Left ventricle myocardium inferior (tissue), 1 donor: ENCODE measurements at regions not wholly inside any gene's neighbourhood (a gene's known extent, or its start where the extent isn't known, plus 50 kb on each side); places are given as distances from the start of the nearest gene placed in this dataset.

ENCODE experiments used
- DNase-seq: peaks from one replicate; pipeline ENCODE4 v3.0.0-alpha.2; 2020
- H3K27ac ChIP-seq: fragments of 200-600 bp; replicated peaks from 2 replicates; pipeline ENCODE4 v1.8.0; 2021
- H3K27me3 ChIP-seq: fragments of 200-600 bp; 2 replicates; pipeline ENCODE4 v1.8.0; 2021; ENCODE audit warnings: low read depth
- H3K36me3 ChIP-seq: fragments of 200-600 bp; 2 replicates; pipeline ENCODE4 v1.8.0; 2021
- H3K4me1 ChIP-seq: fragments of 200-600 bp; 2 replicates; pipeline ENCODE4 v1.8.0; 2021
- H3K4me3 ChIP-seq: fragments of 200-600 bp; 2 replicates; pipeline ENCODE4 v1.8.0; 2021; ENCODE audit warnings: mild to moderate bottlenecking, moderate library complexity
- H3K9me3 ChIP-seq: fragments of 200-600 bp; replicated peaks from 2 replicates; pipeline ENCODE4 v1.8.0; 2021
- CTCF ChIP-seq: fragments of 200-600 bp; IDR thresholded peaks from 2 replicates; pipeline ENCODE4 v1.8.0; 2021; ENCODE audit warnings: antibody characterized with exemption, mild to moderate bottlenecking, borderline replicate concordance
- intact Hi-C: fragments of 100-400 bp; cut with micrococcal nuclease; formaldehyde crosslinking; loops from one replicate; pipeline ENCODE4 v1.11.0; 2022
- donor health status: DM: no; HTN: yes; CAD: no; lungs with severe emphysema.

GRCh38 chr7:31398815-31399214, 58.3 kb upstream of the NEUROD6 start:
- Histone ChIP-seq H3K27me3 (peaks cover 18% of the 10 kb centered on the region), H3K36me3 (no peaks in the 10 kb centered on the region), H3K27ac (no peak overlapping the region), H3K4me1 (no peaks in the 10 kb centered on the region), H3K4me3 (no peak overlapping the region), H3K9me3 (no peaks in the 10 kb centered on the region)
- no peak for TF ChIP-seq CTCF
- DNase-seq = no peak
- intact Hi-C loops = no loop called here

- no peak for TF ChIP-seq CTCF
These were observed 66.7 kb upstream of the NEUROD6 start for GRCh38 chr7:31407178-31407676.

GRCh38 chr7:31408140-31408729, 67.7 kb upstream of the NEUROD6 start:
- no peak for DNase-seq
- no peak for TF ChIP-seq CTCF
- no peak overlapping the region for H3K4me3 ChIP-seq
- H3K27me3 ChIP-seq = peaks cover 42% of the 10 kb centered on the region
- H3K4me1 ChIP-seq = no peaks in the 10 kb centered on the region
- no peaks in the 10 kb centered on the region for H3K36me3 ChIP-seq
- H3K27ac ChIP-seq = no peak overlapping the region
- intact Hi-C loops = no loop called here
- no peaks in the 10 kb centered on the region for H3K9me3 ChIP-seq

More at GRCh38 chr7:31407178-31407676, 66.7 kb upstream of the NEUROD6 start:
- Histone ChIP-seq H3K9me3 (no peaks in the 10 kb centered on the region), H3K27me3 (peaks cover 36% of the 10 kb centered on the region), H3K36me3 (no peaks in the 10 kb centered on the region), H3K4me1 (no peaks in the 10 kb centered on the region), H3K27ac (no peak overlapping the region), H3K4me3 (no peak overlapping the region)
- intact Hi-C loops = no loop called here
- no peak for DNase-seq

DNA sequence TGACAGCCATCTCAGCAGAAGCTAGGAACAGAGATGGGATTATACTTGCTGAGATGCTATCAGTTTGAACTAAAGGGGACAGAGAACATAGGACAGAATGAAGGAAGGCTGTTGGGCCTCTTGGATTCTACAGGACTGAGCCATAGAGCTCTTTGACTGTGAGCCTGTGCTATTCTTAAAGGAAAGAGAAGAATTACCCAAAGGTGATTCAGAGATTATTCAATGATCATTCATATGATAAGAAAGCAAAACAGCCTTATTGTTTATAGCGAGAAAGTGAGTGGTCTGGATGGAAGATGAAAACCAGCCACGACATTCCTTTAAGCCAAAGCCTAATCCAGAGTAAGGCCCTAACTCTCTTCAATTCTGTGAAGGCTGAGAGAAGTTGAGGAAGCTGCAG, 69.7 kb upstream of the NEUROD6 start:
- DNase-seq = no peak
- Histone ChIP-seq H3K9me3 (no peaks in the 10 kb centered on the region), H3K27ac (no peak overlapping the region), H3K4me1 (no peaks in the 10 kb centered on the region), H3K36me3 (no peaks in the 10 kb centered on the region), H3K27me3 (peaks cover 39% of the 10 kb centered on the region), H3K4me3 (no peak overlapping the region)
- TF ChIP-seq CTCF = no peak
- intact Hi-C loops = no loop called here

DNA sequence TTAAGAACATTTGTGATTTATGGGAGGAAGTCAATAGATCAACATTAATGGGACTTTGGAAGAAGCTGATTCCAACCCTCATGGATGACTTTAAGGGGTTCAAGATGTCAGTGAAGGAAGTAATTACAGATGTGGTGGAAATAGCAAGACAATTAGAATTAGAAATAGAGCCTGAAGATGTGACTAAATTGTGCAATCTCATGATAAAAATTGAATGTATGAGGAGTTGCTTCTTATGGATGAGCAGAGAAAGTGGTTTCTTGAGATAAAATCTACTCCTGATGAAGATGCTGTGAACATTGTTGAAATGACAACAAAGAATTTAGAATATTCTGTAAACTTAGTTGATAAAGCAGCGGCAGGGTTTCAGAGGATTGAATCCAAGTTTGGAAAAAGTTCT, 70.9 kb upstream of the NEUROD6 start:
- no peak overlapping the region for H3K27ac ChIP-seq
- TF ChIP-seq CTCF = no peak
- intact Hi-C loops = no loop called here

More for the DNA sequence above, 70.9 kb upstream of the NEUROD6 start:
- H3K4me3 ChIP-seq = no peak overlapping the region
- no peaks in the 10 kb centered on the region for H3K36me3 ChIP-seq
- H3K4me1 ChIP-seq = no peaks in the 10 kb centered on the region
- DNase-seq = no peak
- peaks cover 29% of the 10 kb centered on the region for H3K27me3 ChIP-seq
- no peaks in the 10 kb centered on the region for H3K9me3 ChIP-seq
